ENCODE measurements at regions not wholly inside any gene's neighbourhood (a gene's known extent, or its start where the extent isn't known, plus 50 kb on each side); places are given as distances from the start of the nearest gene placed in this dataset.
"Not testable (repeated sequence)": the region's sequence is repeated elsewhere in the genome, so short reads cannot be mapped to it uniquely, and the experiment has no call there.

- H3K36me3 ChIP-seq (ENCODE audit: control insufficient read depth in 4 of 4, insufficient read depth in 4 of 4, low read length in 3 of 4) = no peaks in the 10 kb centered on the region
- POLR2A ChIA-PET = no interaction called here
- H3K27me3 ChIP-seq (replicated peaks in 2 of 5; ENCODE audit: control insufficient read depth in 4 of 5, insufficient read depth in 5 of 5, low read length in 4 of 5) = peaks cover 0 to 6% (median 0%) of the 10 kb centered on the region in 5 experiments
- CTCF ChIA-PET = no interaction called here
- 94% methylated on average over 17 of the region's 17 CpGs for WGBS (ENCODE audit: insufficient coverage)
- no peak overlapping the region for H3K27ac ChIP-seq (ENCODE audit: insufficient read depth in 1 of 2, low read depth in 1 of 2, low read length in 2 of 2, poor library complexity in 1 of 2, severe bottlenecking in 2 of 2)
- peaks cover 0 to 11% (median 5%) of the 10 kb centered on the region in 5 experiments for H3K9me3 ChIP-seq (ENCODE audit: control extremely low read depth in 1 of 5, control insufficient read depth in 4 of 5, insufficient read depth in 2 of 5, low read depth in 1 of 5, low read length in 4 of 5)
- no peaks in the 10 kb centered on the region for H3K4me1 ChIP-seq (ENCODE audit: control extremely low read depth in 1 of 4, control insufficient read depth in 4 of 4, insufficient read depth in 4 of 4, low read length in 3 of 4)
- H3K4me3 ChIP-seq (ENCODE audit: control insufficient read depth in 1 of 7, extremely low read depth in 1 of 7, insufficient read depth in 4 of 7, low read depth in 2 of 7, low read length in 6 of 7) = no peak overlapping the region
- DNase-seq = no peak
These were observed 73.4 kb upstream of the ZNF469 start for GRCh38 chr16:88309174-88309907.

- WGBS (ENCODE audit: insufficient coverage) = 74% methylated on average over 2 of the region's 3 CpGs
- CTCF ChIA-PET = no interaction called here
These were observed 72.9 kb upstream of the ZNF469 start for GRCh38 chr16:88309908-88310265.

GRCh38 chr16:88310796-88311605 lies 71.8 kb upstream of the ZNF469 start:
- peaks cover 0 to 7% (median 3%) of the 10 kb centered on the region in 4 experiments for H3K4me1 ChIP-seq (ENCODE audit: control extremely low read depth in 1 of 4, control insufficient read depth in 4 of 4, insufficient read depth in 4 of 4, low read length in 3 of 4)
- DNase-seq = no peak
- H3K27me3 ChIP-seq (replicated peaks in 2 of 5; ENCODE audit: control insufficient read depth in 4 of 5, insufficient read depth in 5 of 5, low read length in 4 of 5) = peaks cover 0 to 6% (median 0%) of the 10 kb centered on the region in 5 experiments
- no peaks in the 10 kb centered on the region for H3K36me3 ChIP-seq (ENCODE audit: control insufficient read depth in 4 of 4, insufficient read depth in 4 of 4, low read length in 3 of 4)
- ChIA-PET CTCF (no interaction called here), POLR2A (no interaction called here)
- 97% methylated on average over 12 of the region's 14 CpGs for WGBS (ENCODE audit: insufficient coverage)
- no peak overlapping the region for H3K4me3 ChIP-seq (ENCODE audit: control insufficient read depth in 1 of 7, extremely low read depth in 1 of 7, insufficient read depth in 4 of 7, low read depth in 2 of 7, low read length in 6 of 7)
- H3K9me3 ChIP-seq (ENCODE audit: control extremely low read depth in 1 of 5, control insufficient read depth in 4 of 5, insufficient read depth in 2 of 5, low read depth in 1 of 5, low read length in 4 of 5) = peaks cover 0 to 11% (median 5%) of the 10 kb centered on the region in 5 experiments
- H3K27ac ChIP-seq (ENCODE audit: insufficient read depth in 1 of 2, low read depth in 1 of 2, low read length in 2 of 2, poor library complexity in 1 of 2, severe bottlenecking in 2 of 2) = no peak overlapping the region

More at GRCh38 chr16:88309908-88310265, 72.9 kb upstream of the ZNF469 start:
- Histone ChIP-seq H3K36me3 (ENCODE audit: control insufficient read depth in 4 of 4, insufficient read depth in 4 of 4, low read length in 3 of 4) (no peaks in the 10 kb centered on the region), H3K4me3 (ENCODE audit: control insufficient read depth in 1 of 7, extremely low read depth in 1 of 7, insufficient read depth in 4 of 7, low read depth in 2 of 7, low read length in 6 of 7) (no peak overlapping the region), H3K4me1 (ENCODE audit: control extremely low read depth in 1 of 4, control insufficient read depth in 4 of 4, insufficient read depth in 4 of 4, low read length in 3 of 4) (no peaks in the 10 kb centered on the region), H3K27ac (ENCODE audit: insufficient read depth in 1 of 2, low read depth in 1 of 2, low read length in 2 of 2, poor library complexity in 1 of 2, severe bottlenecking in 2 of 2) (no peak overlapping the region), H3K27me3 (replicated peaks in 2 of 5; ENCODE audit: control insufficient read depth in 4 of 5, insufficient read depth in 5 of 5, low read length in 4 of 5) (peaks cover 0 to 6% (median 0%) of the 10 kb centered on the region in 5 experiments), H3K9me3 (ENCODE audit: control extremely low read depth in 1 of 5, control insufficient read depth in 4 of 5, insufficient read depth in 2 of 5, low read depth in 1 of 5, low read length in 4 of 5) (peaks cover 0 to 11% (median 5%) of the 10 kb centered on the region in 5 experiments)
- DNase-seq = no peak
- POLR2A ChIA-PET = no interaction called here

- H3K4me1 ChIP-seq (ENCODE audit: control extremely low read depth in 1 of 4, control insufficient read depth in 4 of 4, insufficient read depth in 4 of 4, low read length in 3 of 4); POLR2A ChIA-PET; DNase-seq; H3K27me3 ChIP-seq (replicated peaks in 2 of 5; ENCODE audit: control insufficient read depth in 4 of 5, insufficient read depth in 5 of 5, low read length in 4 of 5); H3K27ac ChIP-seq (ENCODE audit: insufficient read depth in 1 of 2, low read depth in 1 of 2, low read length in 2 of 2, poor library complexity in 1 of 2, severe bottlenecking in 2 of 2); H3K36me3 ChIP-seq (ENCODE audit: control insufficient read depth in 4 of 4, insufficient read depth in 4 of 4, low read length in 3 of 4); H3K4me3 ChIP-seq (ENCODE audit: control insufficient read depth in 1 of 7, extremely low read depth in 1 of 7, insufficient read depth in 4 of 7, low read depth in 2 of 7, low read length in 6 of 7): not testable (repeated sequence)
- CTCF ChIA-PET = interaction anchor here (1.2 kb wide), 1 partner anchor 21 kb away, joined by 3 read pairs; no protein-coding TSS in a partner anchor
- H3K9me3 ChIP-seq (ENCODE audit: control extremely low read depth in 1 of 5, control insufficient read depth in 4 of 5, insufficient read depth in 2 of 5, low read depth in 1 of 5, low read length in 4 of 5) = peaks cover 0 to 11% (median 5%) of the 10 kb centered on the region in 5 experiments
These were observed 70.9 kb upstream of the ZNF469 start for GRCh38 chr16:88311860-88312259.

- POLR2A ChIA-PET = no interaction called here
These were observed 70.0 kb upstream of the ZNF469 start for GRCh38 chr16:88312732-88313131.

GRCh38 chr16:88314991-88315542 lies 67.7 kb upstream of the ZNF469 start:
- ChIA-PET CTCF (no interaction called here), POLR2A (no interaction called here)
- Histone ChIP-seq H3K27ac (ENCODE audit: insufficient read depth in 1 of 2, low read depth in 1 of 2, low read length in 2 of 2, poor library complexity in 1 of 2, severe bottlenecking in 2 of 2) (no peak overlapping the region), H3K4me1 (ENCODE audit: control extremely low read depth in 1 of 4, control insufficient read depth in 4 of 4, insufficient read depth in 4 of 4, low read length in 3 of 4) (peaks cover 0 to 10% (median 4%) of the 10 kb centered on the region in 4 experiments), H3K36me3 (ENCODE audit: control insufficient read depth in 4 of 4, insufficient read depth in 4 of 4, low read length in 3 of 4) (no peaks in the 10 kb centered on the region), H3K27me3 (replicated peaks in 2 of 5; ENCODE audit: control insufficient read depth in 4 of 5, insufficient read depth in 5 of 5, low read length in 4 of 5) (peaks cover 0 to 2% (median 0%) of the 10 kb centered on the region in 5 experiments), H3K4me3 (ENCODE audit: control insufficient read depth in 1 of 7, extremely low read depth in 1 of 7, insufficient read depth in 4 of 7, low read depth in 2 of 7, low read length in 6 of 7) (no peak overlapping the region), H3K9me3 (ENCODE audit: control extremely low read depth in 1 of 5, control insufficient read depth in 4 of 5, insufficient read depth in 2 of 5, low read depth in 1 of 5, low read length in 4 of 5) (peaks cover 0 to 11% (median 5%) of the 10 kb centered on the region in 5 experiments)
- no peak for DNase-seq
- 86% methylated on average over 16 of the region's 16 CpGs for WGBS (ENCODE audit: insufficient coverage)

More at GRCh38 chr16:88312732-88313131, 70.0 kb upstream of the ZNF469 start:
- peaks cover 0 to 11% (median 5%) of the 10 kb centered on the region in 5 experiments for H3K9me3 ChIP-seq (ENCODE audit: control extremely low read depth in 1 of 5, control insufficient read depth in 4 of 5, insufficient read depth in 2 of 5, low read depth in 1 of 5, low read length in 4 of 5)
- no peak overlapping the region for H3K27ac ChIP-seq (ENCODE audit: insufficient read depth in 1 of 2, low read depth in 1 of 2, low read length in 2 of 2, poor library complexity in 1 of 2, severe bottlenecking in 2 of 2)
- H3K4me3 ChIP-seq (ENCODE audit: control insufficient read depth in 1 of 7, extremely low read depth in 1 of 7, insufficient read depth in 4 of 7, low read depth in 2 of 7, low read length in 6 of 7) = no peak overlapping the region
- 96% methylated on average over 4 of the region's 10 CpGs for WGBS (ENCODE audit: insufficient coverage)
- H3K27me3 ChIP-seq (replicated peaks in 2 of 5; ENCODE audit: control insufficient read depth in 4 of 5, insufficient read depth in 5 of 5, low read length in 4 of 5) = peaks cover 0 to 6% (median 0%) of the 10 kb centered on the region in 5 experiments
- peaks cover 0 to 10% (median 4%) of the 10 kb centered on the region in 4 experiments for H3K4me1 ChIP-seq (ENCODE audit: control extremely low read depth in 1 of 4, control insufficient read depth in 4 of 4, insufficient read depth in 4 of 4, low read length in 3 of 4)
- no peak for DNase-seq
- no peaks in the 10 kb centered on the region for H3K36me3 ChIP-seq (ENCODE audit: control insufficient read depth in 4 of 4, insufficient read depth in 4 of 4, low read length in 3 of 4)
- CTCF ChIA-PET = interaction anchor here (1.2 kb wide), 1 partner anchor 22 kb away, joined by 3 read pairs; no protein-coding TSS in a partner anchor

Data from common myeloid progenitor, CD34-positive (primary cell).